Thoracic aorta (tissue), 2 donors: ENCODE measurements at regions not wholly inside any gene's neighbourhood (a gene's known extent, or its start where the extent isn't known, plus 50 kb on each side); places are given as distances from the start of the nearest gene placed in this dataset.

Experiments
- ATAC-seq: fragments of 150-250 bp; one replicate; pipeline ENCODE4 v1.8.0; 2017; ENCODE audit warnings: low read depth; ENCODE audit not compliant: insufficient number of reproducible peaks, low FRiP score
- DNase-seq: peaks from one replicate; pipeline ENCODE4 v3.0.0-alpha.2; 2020; ENCODE audit warnings: low spot score
- H3K27ac ChIP-seq, 2 donors: fragments of 200-600 bp; sonication (generic); 1 replicate in 1 of 2; 2 replicates in 1 of 2; pipeline ENCODE4 v1.5.1; 2016; ENCODE audit warnings: mild to moderate bottlenecking in 2 of 2, moderate library complexity in 2 of 2
- H3K27me3 ChIP-seq: fragments of 200-600 bp; sonication (generic); replicated peaks from 2 replicates; pipeline ENCODE4 v1.6.0; 2016; ENCODE audit warnings: mild to moderate bottlenecking; ENCODE audit not compliant: insufficient read depth
- H3K36me3 ChIP-seq: fragments of 200-600 bp; sonication (generic); one replicate; pipeline ENCODE4 v1.5.1; 2016
- H3K4me1 ChIP-seq, 2 donors: fragments of 200-600 bp; sonication (generic); 1 replicate in 1 of 2; 2 replicates in 1 of 2; pipeline versions ENCODE4 v1.5.1 to v1.6.0; 2016; ENCODE audit warnings: low read depth in 2 of 2, mild to moderate bottlenecking in 1 of 2; ENCODE audit not compliant: control insufficient read depth in 1 of 2
- H3K4me3 ChIP-seq: fragments of 200-600 bp; sonication (generic); 2 replicates; pipeline ENCODE4 v1.5.1; 2016; ENCODE audit warnings: mild to moderate bottlenecking
- H3K9me3 ChIP-seq: fragments of 200-600 bp; sonication (generic); 2 replicates; pipeline ENCODE4 v1.5.1; 2016
- CTCF ChIP-seq: fragments of 200-600 bp; sonication (generic); IDR thresholded peaks from one replicate; pipeline ENCODE4 v1.5.1; 2019; ENCODE audit warnings: antibody characterized with exemption

GRCh38 chr1:239884796-239885195 is 206.9 kb upstream of the FMN2 start:
- Histone ChIP-seq H3K27ac (no peak overlapping the region), H3K36me3 (no peaks in the 10 kb centered on the region), H3K4me1 (no peaks in the 10 kb centered on the region), H3K9me3 (no peaks in the 10 kb centered on the region), H3K27me3 (no peaks in the 10 kb centered on the region), H3K4me3 (no peak overlapping the region)
- no peak for TF ChIP-seq CTCF
- no peak for DNase-seq
- no peak for ATAC-seq

- TF ChIP-seq CTCF = no peak
- H3K9me3 ChIP-seq = no peaks in the 10 kb centered on the region
Observed at GRCh38 chr1:239886266-239886665, 205.4 kb upstream of the FMN2 start.

GRCh38 chr1:239888639-239889038 is 203.0 kb upstream of the FMN2 start:
- DNase-seq (no peak), ATAC-seq (no peak)
- no peak for TF ChIP-seq CTCF
- H3K27ac ChIP-seq = no peak overlapping the region
- no peak overlapping the region for H3K4me3 ChIP-seq
- H3K36me3 ChIP-seq = no peaks in the 10 kb centered on the region
- no peaks in the 10 kb centered on the region for H3K9me3 ChIP-seq
- no peaks in the 10 kb centered on the region for H3K4me1 ChIP-seq
- H3K27me3 ChIP-seq = no peaks in the 10 kb centered on the region

More at GRCh38 chr1:239886266-239886665, 205.4 kb upstream of the FMN2 start:
- Histone ChIP-seq H3K36me3 (no peaks in the 10 kb centered on the region), H3K4me3 (no peak overlapping the region), H3K4me1 (no peaks in the 10 kb centered on the region), H3K27me3 (no peaks in the 10 kb centered on the region), H3K27ac (no peak overlapping the region)
- DNase-seq = no peak
- ATAC-seq = no peak

GRCh38 chr1:239891621-239892358 is 199.9 kb upstream of the FMN2 start:
- no peak for TF ChIP-seq CTCF
- Histone ChIP-seq H3K27ac (no peak overlapping the region), H3K27me3 (no peaks in the 10 kb centered on the region), H3K4me3 (no peak overlapping the region), H3K4me1 (no peaks in the 10 kb centered on the region), H3K36me3 (no peaks in the 10 kb centered on the region), H3K9me3 (no peaks in the 10 kb centered on the region)
- ATAC-seq (no peak), DNase-seq (no peak)

- no peaks in the 10 kb centered on the region for H3K36me3 ChIP-seq
- peaks cover 0 to 5% of the 10 kb centered on the region in 2 donors for H3K4me1 ChIP-seq
- H3K9me3 ChIP-seq = no peaks in the 10 kb centered on the region
- TF ChIP-seq CTCF = no peak
- H3K27me3 ChIP-seq = no peaks in the 10 kb centered on the region
- ATAC-seq (no peak), DNase-seq (no peak)
- no peak overlapping the region for H3K4me3 ChIP-seq
- no peak overlapping the region for H3K27ac ChIP-seq
Observed at GRCh38 chr1:239892602-239893001, 199.1 kb upstream of the FMN2 start.
